GM12865 (cell line): ENCODE measurements at regions not wholly inside any gene's neighbourhood (a gene's known extent, or its start where the extent isn't known, plus 50 kb on each side); places are given as distances from the start of the nearest gene placed in this dataset.
"Not testable (repeated sequence)": the region's sequence is repeated elsewhere in the genome, so short reads cannot be mapped to it uniquely, and the experiment has no call there.

ENCODE experiments used
- DNase-seq: peaks from one replicate; pipeline ENCODE4 v3.0.0; 2010; ENCODE audit warnings: low read depth
- H3K4me3 ChIP-seq: 2 replicates; pipeline ENCODE4 v1.5.1; 2011; ENCODE audit warnings: mild to moderate bottlenecking, low read depth, low read length, control low read depth
- TF ChIP-seq, protein P1 (sequence below): IDR thresholded peaks from 2 replicates; pipeline ENCODE4 v1.5.1; 2011; ENCODE audit warnings: low read length, control low read depth, low read depth, inconsistent platforms; ENCODE audit not compliant: insufficient read depth; ENCODE audit errors: missing control alignments

DNA sequence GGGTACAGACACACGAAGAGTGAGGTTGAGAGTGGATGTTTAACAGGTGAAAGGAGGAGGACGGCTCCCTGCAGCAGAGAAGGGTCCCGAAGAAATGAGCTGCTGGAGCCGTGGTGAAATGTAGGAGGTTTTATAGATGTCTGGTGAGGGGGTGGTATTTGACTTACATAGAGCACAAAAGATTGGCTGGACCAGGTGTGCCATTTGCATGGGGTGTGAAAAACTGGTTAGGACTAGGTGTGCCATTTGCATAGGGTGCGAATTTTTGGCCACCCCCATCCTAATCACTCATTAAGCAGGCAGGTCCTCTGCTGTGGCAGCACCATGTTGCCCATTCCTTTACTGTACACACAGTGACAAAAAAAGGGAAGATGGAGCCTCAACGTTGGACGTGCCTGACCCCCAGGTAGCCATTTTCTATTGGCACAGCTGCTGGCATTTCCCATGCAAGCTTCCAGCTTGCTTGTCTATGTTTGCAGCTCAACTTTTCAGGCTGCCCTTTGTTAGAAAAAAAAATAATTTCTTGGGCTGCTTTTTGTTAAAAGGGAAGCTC is 581.7 kb upstream of the B3GAT1 start:
- no peak overlapping the region for H3K4me3 ChIP-seq
- DNase-seq, result no peak
- TF ChIP-seq, protein P1, sequence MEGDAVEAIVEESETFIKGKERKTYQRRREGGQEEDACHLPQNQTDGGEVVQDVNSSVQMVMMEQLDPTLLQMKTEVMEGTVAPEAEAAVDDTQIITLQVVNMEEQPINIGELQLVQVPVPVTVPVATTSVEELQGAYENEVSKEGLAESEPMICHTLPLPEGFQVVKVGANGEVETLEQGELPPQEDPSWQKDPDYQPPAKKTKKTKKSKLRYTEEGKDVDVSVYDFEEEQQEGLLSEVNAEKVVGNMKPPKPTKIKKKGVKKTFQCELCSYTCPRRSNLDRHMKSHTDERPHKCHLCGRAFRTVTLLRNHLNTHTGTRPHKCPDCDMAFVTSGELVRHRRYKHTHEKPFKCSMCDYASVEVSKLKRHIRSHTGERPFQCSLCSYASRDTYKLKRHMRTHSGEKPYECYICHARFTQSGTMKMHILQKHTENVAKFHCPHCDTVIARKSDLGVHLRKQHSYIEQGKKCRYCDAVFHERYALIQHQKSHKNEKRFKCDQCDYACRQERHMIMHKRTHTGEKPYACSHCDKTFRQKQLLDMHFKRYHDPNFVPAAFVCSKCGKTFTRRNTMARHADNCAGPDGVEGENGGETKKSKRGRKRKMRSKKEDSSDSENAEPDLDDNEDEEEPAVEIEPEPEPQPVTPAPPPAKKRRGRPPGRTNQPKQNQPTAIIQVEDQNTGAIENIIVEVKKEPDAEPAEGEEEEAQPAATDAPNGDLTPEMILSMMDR, result no peak

DNA sequence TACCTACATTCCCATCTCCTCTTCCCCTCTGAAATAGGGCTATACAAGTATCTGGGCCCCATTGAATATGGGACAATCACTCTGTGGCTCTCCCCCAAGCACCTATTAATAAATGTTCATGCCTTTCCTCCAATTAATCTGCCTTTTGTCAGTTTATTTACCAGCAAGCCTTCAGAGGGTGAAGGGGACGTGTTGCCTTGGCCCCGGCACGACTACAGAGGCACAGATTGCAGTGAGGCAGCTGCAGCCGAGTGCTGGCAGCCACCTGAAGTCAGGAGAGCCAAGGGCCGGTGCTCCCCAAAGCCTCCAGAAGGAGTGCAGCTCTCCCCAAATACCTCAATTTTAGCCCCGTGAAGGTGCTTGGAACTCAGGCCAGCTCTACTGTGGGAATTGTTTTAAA is 580.9 kb upstream of the B3GAT1 start:
- no peak for DNase-seq
- TF ChIP-seq, protein P1, result no peak
- H3K4me3 ChIP-seq, result no peak overlapping the region

DNA sequence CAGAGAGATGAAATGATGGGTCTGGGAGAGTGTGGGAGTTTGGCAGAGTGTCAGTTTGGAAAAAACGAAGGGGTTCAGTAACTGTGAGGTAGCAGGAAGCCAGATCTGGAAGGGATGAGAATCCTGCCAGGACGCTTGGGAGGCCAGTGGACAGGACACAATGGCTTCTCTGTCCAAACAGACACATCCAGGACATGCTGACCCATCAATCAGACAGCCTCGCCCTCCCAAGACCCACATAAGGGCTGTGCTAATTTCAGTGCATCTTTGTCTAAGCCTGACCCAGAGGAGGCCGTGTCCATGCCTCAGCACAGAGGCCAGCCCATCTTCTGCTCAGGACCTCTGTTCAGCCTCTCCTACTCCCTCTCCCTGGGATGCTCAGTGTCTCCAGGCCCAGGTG is 576.5 kb upstream of the B3GAT1 start:
- no peak for DNase-seq

DNA sequence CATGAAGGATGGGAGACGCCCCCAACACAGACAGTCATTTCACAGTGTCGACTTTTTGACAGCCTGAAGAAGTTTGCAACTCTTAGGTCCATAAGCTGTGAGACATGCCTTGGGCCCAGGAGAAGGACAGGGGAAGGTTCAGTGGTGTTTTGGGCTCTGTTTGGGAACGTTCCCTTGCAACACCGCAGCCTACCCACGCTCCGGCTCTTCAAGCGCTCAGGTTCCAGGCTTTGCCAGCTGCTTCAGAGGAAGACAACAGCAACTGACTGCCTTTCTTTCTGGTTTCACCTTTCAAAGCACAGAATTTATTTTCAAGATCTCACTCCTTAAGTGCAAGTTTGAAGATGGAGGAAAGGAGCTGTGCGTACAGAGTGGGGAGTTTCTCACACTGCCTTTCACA is 575.8 kb upstream of the B3GAT1 start:
- no peak overlapping the region for H3K4me3 ChIP-seq
- TF ChIP-seq, protein P1, result no peak
- no peak for DNase-seq

More for the DNA sequence above, 576.5 kb upstream of the B3GAT1 start:
- TF ChIP-seq, protein P1, result no peak
- H3K4me3 ChIP-seq, result no peak overlapping the region

DNA sequence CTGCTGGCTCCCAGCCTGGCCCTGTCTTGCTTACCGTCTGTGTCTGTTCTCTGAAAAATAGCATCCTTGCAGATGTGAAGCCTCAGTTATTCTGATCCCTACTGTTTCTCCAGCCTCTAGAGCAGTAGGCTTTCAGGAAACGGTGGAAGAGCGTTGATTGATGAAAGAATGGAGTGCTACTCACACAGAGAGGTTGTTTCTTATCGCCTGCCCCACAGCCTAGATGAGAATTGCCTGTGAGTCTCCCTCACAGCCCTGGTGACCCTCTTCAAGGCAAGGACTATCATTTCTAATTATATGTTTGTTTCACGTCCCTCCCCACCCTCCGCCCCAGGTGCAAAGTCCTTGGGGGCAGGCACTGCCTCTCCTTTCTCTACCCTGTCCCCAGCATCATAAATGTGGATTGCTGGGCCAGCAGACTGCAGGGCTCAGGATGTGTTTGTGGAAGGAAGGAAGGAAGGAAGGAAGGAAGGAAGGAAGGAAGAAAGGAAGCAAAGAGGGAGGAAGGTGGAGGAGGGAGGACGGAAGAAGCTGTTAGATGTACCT is 575.3 kb upstream of the B3GAT1 start:
- DNase-seq, result no peak
- TF ChIP-seq, protein P1, result no peak
- no peak overlapping the region for H3K4me3 ChIP-seq

DNA sequence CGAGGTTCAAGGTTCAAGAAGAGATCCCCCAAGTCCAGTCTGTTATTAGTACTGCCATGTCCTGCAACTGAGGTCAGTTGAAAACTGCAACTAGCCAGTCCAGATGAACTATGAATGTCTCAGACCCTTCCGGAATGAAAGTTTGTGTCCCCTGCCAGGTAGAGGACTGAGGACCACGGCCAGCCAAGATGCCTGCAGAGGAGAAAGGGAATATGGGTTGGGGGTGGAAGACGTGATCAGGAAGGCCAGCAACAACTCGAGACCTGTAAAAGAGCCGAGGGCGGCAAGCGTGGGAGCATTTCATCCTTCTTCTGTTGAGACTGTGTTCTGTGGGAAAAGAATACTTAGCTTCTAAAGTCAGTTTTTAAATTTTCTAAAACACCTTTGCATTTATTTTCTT is 572.4 kb upstream of the B3GAT1 start:
- TF ChIP-seq, protein P1, result no peak
- no peak for DNase-seq

DNA sequence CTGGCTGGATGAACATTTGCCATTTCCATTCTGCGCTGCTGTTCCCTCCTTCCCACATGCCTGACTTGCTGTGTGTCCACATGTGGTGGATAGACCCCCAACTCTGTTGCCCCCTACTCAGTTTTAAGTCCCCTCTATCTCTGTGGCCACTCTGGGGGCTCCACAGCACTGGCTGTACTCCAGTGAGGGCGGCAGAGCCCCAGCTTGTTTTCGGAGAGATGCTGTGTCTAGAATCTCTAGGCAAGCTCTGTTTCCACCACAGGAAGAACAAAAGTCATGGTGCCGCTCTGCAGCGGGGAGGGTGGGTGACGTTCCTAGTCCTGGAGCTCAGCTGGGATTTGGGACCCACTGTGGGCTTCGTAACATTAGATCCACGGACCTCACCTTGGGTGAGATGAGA is 570.4 kb upstream of the B3GAT1 start:
- H3K4me3 ChIP-seq, DNase-seq: not testable (repeated sequence)

More for the DNA sequence above, 572.4 kb upstream of the B3GAT1 start:
- H3K4me3 ChIP-seq, result no peak overlapping the region
